ENCODE measurements at regions not wholly inside any gene's neighbourhood (a gene's known extent, or its start where the extent isn't known, plus 50 kb on each side); places are given as distances from the start of the nearest gene placed in this dataset.
"Not testable (repeated sequence)": the region's sequence is repeated elsewhere in the genome, so short reads cannot be mapped to it uniquely, and the experiment has no call there.

DNA sequence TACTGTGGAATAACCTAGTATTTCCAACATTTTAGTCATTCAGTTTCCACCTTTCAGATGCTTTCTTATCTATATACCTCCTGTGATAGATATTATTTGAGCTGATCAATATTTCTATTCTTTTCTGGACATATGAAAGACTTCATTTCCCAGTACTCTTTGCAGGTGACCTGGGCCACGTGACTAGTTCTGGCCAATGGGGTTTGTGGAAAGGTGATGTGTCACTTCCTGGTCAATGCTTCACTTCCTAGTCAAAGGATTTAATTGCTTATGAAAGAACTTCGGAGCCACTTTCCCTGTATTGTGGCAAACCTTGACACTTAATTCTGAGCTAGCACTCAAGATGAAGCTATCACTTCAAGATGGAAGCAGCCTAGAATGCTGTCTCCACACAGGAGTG, 248.9 kb upstream of the FOXF1 start:
- peak in 1 of 2 experiments; percentile 3 for DNase-seq
- BruUV-seq (replicated peaks): no TSS peak
- intact Hi-C loops (cut with micrococcal nuclease; ENCODE audit: unreplicated experiment): no loop called here

GRCh38 chr16:86267657-86268056, 242.7 kb upstream of the FOXF1 start:
- H3K27me3 ChIP-seq (ENCODE audit: insufficient read depth, low read depth): peaks cover 19% of the 10 kb centered on the region; the same call in 1 of the 2 replicates
- H3F3A ChIP-seq (ENCODE audit: insufficient read depth, low read depth); CTCF ChIA-PET; H3K4me3 ChIP-seq; H3K9me3 ChIP-seq (ENCODE audit: insufficient read depth, low read depth); H2AFZ ChIP-seq; H3K79me2 ChIP-seq (ENCODE audit: low read depth); DNase-seq; H3K4me1 ChIP-seq (replicated peaks; ENCODE audit: insufficient read depth); intact Hi-C loops (cut with micrococcal nuclease; ENCODE audit: unreplicated experiment); H3K9me2 ChIP-seq (ENCODE audit: insufficient read depth); H4K20me1 ChIP-seq (ENCODE audit: insufficient read depth); H3K36me3 ChIP-seq (ENCODE audit: low read depth); H3K4me2 ChIP-seq; POLR2A ChIA-PET (ENCODE audit: unreplicated experiment); BruUV-seq (replicated peaks); H3K27ac ChIP-seq: not testable (repeated sequence)

More for the DNA sequence above, 248.9 kb upstream of the FOXF1 start:
- Histone ChIP-seq H3K36me3 (ENCODE audit: low read depth) (no peaks in the 10 kb centered on the region), H3K27ac (no peak overlapping the region), H3K4me2 (no peak overlapping the region), H3K4me3 (no peak overlapping the region), H4K20me1 (ENCODE audit: insufficient read depth) (no peaks in the 10 kb centered on the region), H2AFZ (no peak overlapping the region), H3K27me3 (ENCODE audit: insufficient read depth, low read depth) (no peaks in the 10 kb centered on the region), H3K9me2 (ENCODE audit: insufficient read depth) (no peaks in the 10 kb centered on the region), H3K79me2 (ENCODE audit: low read depth) (no peaks in the 10 kb centered on the region), H3K4me1 (replicated peaks; ENCODE audit: insufficient read depth) (no peaks in the 10 kb centered on the region), H3K9me3 (ENCODE audit: insufficient read depth, low read depth) (no peaks in the 10 kb centered on the region), H3F3A (ENCODE audit: insufficient read depth, low read depth) (no peaks in the 10 kb centered on the region)
- ChIA-PET POLR2A (ENCODE audit: unreplicated experiment) (no interaction called here), CTCF (no interaction called here)
- TF ChIP-seq, protein P1, sequence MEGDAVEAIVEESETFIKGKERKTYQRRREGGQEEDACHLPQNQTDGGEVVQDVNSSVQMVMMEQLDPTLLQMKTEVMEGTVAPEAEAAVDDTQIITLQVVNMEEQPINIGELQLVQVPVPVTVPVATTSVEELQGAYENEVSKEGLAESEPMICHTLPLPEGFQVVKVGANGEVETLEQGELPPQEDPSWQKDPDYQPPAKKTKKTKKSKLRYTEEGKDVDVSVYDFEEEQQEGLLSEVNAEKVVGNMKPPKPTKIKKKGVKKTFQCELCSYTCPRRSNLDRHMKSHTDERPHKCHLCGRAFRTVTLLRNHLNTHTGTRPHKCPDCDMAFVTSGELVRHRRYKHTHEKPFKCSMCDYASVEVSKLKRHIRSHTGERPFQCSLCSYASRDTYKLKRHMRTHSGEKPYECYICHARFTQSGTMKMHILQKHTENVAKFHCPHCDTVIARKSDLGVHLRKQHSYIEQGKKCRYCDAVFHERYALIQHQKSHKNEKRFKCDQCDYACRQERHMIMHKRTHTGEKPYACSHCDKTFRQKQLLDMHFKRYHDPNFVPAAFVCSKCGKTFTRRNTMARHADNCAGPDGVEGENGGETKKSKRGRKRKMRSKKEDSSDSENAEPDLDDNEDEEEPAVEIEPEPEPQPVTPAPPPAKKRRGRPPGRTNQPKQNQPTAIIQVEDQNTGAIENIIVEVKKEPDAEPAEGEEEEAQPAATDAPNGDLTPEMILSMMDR (conservative IDR thresholded peaks at IDR 0.05): no peak
- TF ChIP-seq EZH2 (IDR thresholded peaks at IDR 0.05; ENCODE audit: low read depth): no peak

- CTCF ChIA-PET: no interaction called here
- no peak for DNase-seq
Measured at GRCh38 chr16:86270696-86271095, 239.6 kb upstream of the FOXF1 start.

GRCh38 chr16:86272744-86273143, 237.6 kb upstream of the FOXF1 start:
- Histone ChIP-seq H3K79me2 (ENCODE audit: low read depth) (no peaks in the 10 kb centered on the region), H3F3A (ENCODE audit: insufficient read depth, low read depth) (no peaks in the 10 kb centered on the region), H3K9me2 (ENCODE audit: insufficient read depth) (no peaks in the 10 kb centered on the region), H2AFZ (no peak overlapping the region), H3K9me3 (ENCODE audit: insufficient read depth, low read depth) (no peaks in the 10 kb centered on the region), H3K27ac (no peak overlapping the region), H3K4me2 (no peak overlapping the region), H3K36me3 (ENCODE audit: low read depth) (no peaks in the 10 kb centered on the region), H3K4me1 (replicated peaks; ENCODE audit: insufficient read depth) (no peaks in the 10 kb centered on the region), H4K20me1 (ENCODE audit: insufficient read depth) (no peaks in the 10 kb centered on the region), H3K4me3 (no peak overlapping the region), H3K27me3 (ENCODE audit: insufficient read depth, low read depth) (peaks cover 50% of the 10 kb centered on the region)
- ChIA-PET CTCF (no interaction called here), POLR2A (ENCODE audit: unreplicated experiment) (no interaction called here)
- no TSS peak for BruUV-seq (replicated peaks)
- intact Hi-C loops (cut with micrococcal nuclease; ENCODE audit: unreplicated experiment): no loop called here
- TF ChIP-seq, protein P1 (conservative IDR thresholded peaks at IDR 0.05): no peak
- TF ChIP-seq EZH2 (IDR thresholded peaks at IDR 0.05; ENCODE audit: low read depth): no peak
- no peak for DNase-seq

More at GRCh38 chr16:86270696-86271095, 239.6 kb upstream of the FOXF1 start:
- H3K9me2 ChIP-seq (ENCODE audit: insufficient read depth): no peaks in the 10 kb centered on the region
- no peaks in the 10 kb centered on the region for H3K79me2 ChIP-seq (ENCODE audit: low read depth)
- no peaks in the 10 kb centered on the region for H3F3A ChIP-seq (ENCODE audit: insufficient read depth, low read depth)
- H3K4me3 ChIP-seq: no peak overlapping the region
- H3K36me3 ChIP-seq (ENCODE audit: low read depth): no peaks in the 10 kb centered on the region
- H3K27ac ChIP-seq: no peak overlapping the region
- no peak overlapping the region for H3K4me2 ChIP-seq
- intact Hi-C loops (cut with micrococcal nuclease; ENCODE audit: unreplicated experiment): no loop called here
- no TSS peak for BruUV-seq (replicated peaks)
- H4K20me1 ChIP-seq (ENCODE audit: insufficient read depth): no peaks in the 10 kb centered on the region
- H3K27me3 ChIP-seq (ENCODE audit: insufficient read depth, low read depth): peaks cover 34% of the 10 kb centered on the region
- POLR2A ChIA-PET (ENCODE audit: unreplicated experiment): interaction anchor here (0.6 kb wide), 1 partner anchor 189 kb away, joined by 6 read pairs; no protein-coding TSS in a partner anchor
- no peaks in the 10 kb centered on the region for H3K9me3 ChIP-seq (ENCODE audit: insufficient read depth, low read depth)
- TF ChIP-seq, protein P1 (conservative IDR thresholded peaks at IDR 0.05): no peak
- no peak for TF ChIP-seq EZH2 (IDR thresholded peaks at IDR 0.05; ENCODE audit: low read depth)
- H2AFZ ChIP-seq: no peak overlapping the region
- H3K4me1 ChIP-seq (replicated peaks; ENCODE audit: insufficient read depth): no peaks in the 10 kb centered on the region

Measured in PC-9 (cell line).